ENCODE measurements at regions not wholly inside any gene's neighbourhood (a gene's known extent, or its start where the extent isn't known, plus 50 kb on each side); places are given as distances from the start of the nearest gene placed in this dataset.
"Not testable (repeated sequence)": the region's sequence is repeated elsewhere in the genome, so short reads cannot be mapped to it uniquely, and the experiment has no call there.

DNA sequence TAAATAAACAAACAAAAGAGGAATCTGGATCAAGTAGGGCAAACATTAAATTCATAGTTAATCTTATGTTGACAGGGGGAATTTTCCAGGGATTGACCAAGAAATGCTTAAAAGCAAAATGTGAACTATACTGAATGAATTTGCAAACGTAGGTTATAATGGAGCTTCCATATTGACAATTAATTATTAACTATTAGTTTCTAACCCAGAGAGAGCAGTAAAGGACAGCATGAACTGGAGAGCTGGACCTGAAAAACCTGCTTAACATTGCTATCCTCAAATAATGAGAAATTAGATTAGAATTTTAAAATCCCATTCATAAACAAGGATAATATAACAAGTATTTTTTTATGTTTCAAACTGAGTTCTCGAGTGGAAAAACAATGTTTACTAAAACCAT, 1089.6 kb downstream of the DNAJB9 start:
- H3K4me2 ChIP-seq (ENCODE audit: low read length): no peak overlapping the region

DNA sequence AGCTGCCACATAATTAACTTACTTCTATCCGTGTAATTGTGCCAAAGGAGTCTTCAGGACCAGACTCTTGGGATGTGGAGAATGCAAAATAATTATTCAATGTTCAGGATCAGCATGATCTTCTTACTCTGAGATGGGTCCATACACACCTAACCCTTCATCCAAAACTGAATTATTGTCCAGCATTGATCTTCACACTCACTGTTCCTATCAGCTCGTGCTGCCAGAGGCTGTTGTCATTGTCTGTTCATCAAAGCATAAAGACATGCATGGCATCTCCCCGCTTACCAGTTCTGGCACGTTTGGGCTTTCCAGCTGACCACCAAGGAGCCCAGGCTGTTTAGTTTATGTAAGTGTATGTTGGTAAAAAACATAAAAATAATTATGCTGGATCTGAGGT, 1090.7 kb downstream of the DNAJB9 start:
- Histone ChIP-seq H3K27ac (ENCODE audit: low read depth, low read length) (no peak overlapping the region), H3K27me3 (ENCODE audit: insufficient read depth, low read length, poor library complexity) (no peaks in the 10 kb centered on the region), H3K79me1 (ENCODE audit: low read length) (no peaks in the 10 kb centered on the region), H2BK120ac (ENCODE audit: low read depth, low read length) (no peak overlapping the region), H2BK5ac (ENCODE audit: low read length) (no peak overlapping the region), H3K9ac (ENCODE audit: low read length) (no peak overlapping the region), H3K4me2 (ENCODE audit: low read length) (no peak overlapping the region), H2BK15ac (replicated peaks; ENCODE audit: low read depth) (no peak overlapping the region), H3K36me3 (ENCODE audit: control insufficient read depth, insufficient read depth, low read length) (no peaks in the 10 kb centered on the region), H3K4me3 (ENCODE audit: low read length) (no peak overlapping the region), H4K5ac (ENCODE audit: low read length) (no peak overlapping the region), H3K56ac (ENCODE audit: low read length) (no peak overlapping the region), H2AK5ac (ENCODE audit: low read length) (no peak overlapping the region), H3K23ac (ENCODE audit: low read length) (no peak overlapping the region), H4K8ac (ENCODE audit: low read depth, low read length) (no peak overlapping the region), H3K4ac (ENCODE audit: low read depth, low read length) (no peak overlapping the region), H3K4me1 (ENCODE audit: control insufficient read depth, low read depth, low read length) (no peaks in the 10 kb centered on the region), H3K79me2 (ENCODE audit: control insufficient read depth, insufficient read depth, low read length) (no peaks in the 10 kb centered on the region), H3K18ac (ENCODE audit: low read length) (no peak overlapping the region)
- WGBS (ENCODE audit: extremely low coverage, insufficient coverage, low lambda C conversion rate): no CpG with 5 or more reads among the region's 4 CpGs
- no peak for DNase-seq

More for the DNA sequence above, 1089.6 kb downstream of the DNAJB9 start:
- no peak overlapping the region for H2BK15ac ChIP-seq (replicated peaks; ENCODE audit: low read depth)
- H3K79me1 ChIP-seq (ENCODE audit: low read length): no peaks in the 10 kb centered on the region
- H3K27me3 ChIP-seq (ENCODE audit: insufficient read depth, low read length, poor library complexity): no peaks in the 10 kb centered on the region
- no peak overlapping the region for H3K4ac ChIP-seq (ENCODE audit: low read depth, low read length)
- no peak overlapping the region for H4K5ac ChIP-seq (ENCODE audit: low read length)
- H3K23ac ChIP-seq (ENCODE audit: low read length): no peak overlapping the region
- no peaks in the 10 kb centered on the region for H3K79me2 ChIP-seq (ENCODE audit: control insufficient read depth, insufficient read depth, low read length)
- H2BK5ac ChIP-seq (ENCODE audit: low read length): no peak overlapping the region
- H3K56ac ChIP-seq (ENCODE audit: low read length): no peak overlapping the region
- H3K4me1 ChIP-seq (ENCODE audit: control insufficient read depth, low read depth, low read length): no peaks in the 10 kb centered on the region
- H2BK120ac ChIP-seq (ENCODE audit: low read depth, low read length): no peak overlapping the region
- no peak overlapping the region for H3K18ac ChIP-seq (ENCODE audit: low read length)
- no peak for DNase-seq
- H3K4me3 ChIP-seq (ENCODE audit: low read length): no peak overlapping the region
- H3K9ac ChIP-seq (ENCODE audit: low read length): no peak overlapping the region
- WGBS (ENCODE audit: extremely low coverage, insufficient coverage, low lambda C conversion rate): no CpG with 5 or more reads among the region's 2 CpGs
- no peak overlapping the region for H3K27ac ChIP-seq (ENCODE audit: low read depth, low read length)
- H3K36me3 ChIP-seq (ENCODE audit: control insufficient read depth, insufficient read depth, low read length): no peaks in the 10 kb centered on the region
- no peak overlapping the region for H4K8ac ChIP-seq (ENCODE audit: low read depth, low read length)
- no peak overlapping the region for H2AK5ac ChIP-seq (ENCODE audit: low read length)

DNA sequence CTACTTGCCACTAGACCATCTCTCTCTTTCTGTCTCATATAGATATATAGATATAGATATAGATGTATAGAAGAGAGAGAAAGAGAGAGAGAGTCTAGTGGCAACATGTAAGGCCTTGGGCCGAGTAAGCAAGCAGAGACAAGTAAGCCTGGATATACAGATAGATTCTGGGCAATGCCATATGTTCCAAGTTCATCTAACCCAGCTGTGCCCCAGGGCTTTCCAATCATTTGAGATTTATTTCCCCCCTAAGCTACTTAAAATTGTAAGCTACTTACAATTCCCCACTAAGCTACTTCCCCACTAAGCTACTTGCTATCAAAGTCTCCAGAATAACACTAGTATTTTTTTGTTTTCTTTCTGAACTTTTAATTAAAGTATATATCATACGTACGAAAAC, 1094.1 kb downstream of the DNAJB9 start:
- no peaks in the 10 kb centered on the region for H3K27me3 ChIP-seq (ENCODE audit: insufficient read depth, low read length, poor library complexity)
- DNase-seq: no peak
- H3K23ac ChIP-seq (ENCODE audit: low read length): no peak overlapping the region
- no peaks in the 10 kb centered on the region for H3K79me2 ChIP-seq (ENCODE audit: control insufficient read depth, insufficient read depth, low read length)
- no peak overlapping the region for H2BK15ac ChIP-seq (replicated peaks; ENCODE audit: low read depth)
- no peak overlapping the region for H3K56ac ChIP-seq (ENCODE audit: low read length)
- H3K79me1 ChIP-seq (ENCODE audit: low read length): no peaks in the 10 kb centered on the region
- H3K4me2 ChIP-seq (ENCODE audit: low read length): no peak overlapping the region
- H3K36me3 ChIP-seq (ENCODE audit: control insufficient read depth, insufficient read depth, low read length): no peaks in the 10 kb centered on the region
- no peak overlapping the region for H3K18ac ChIP-seq (ENCODE audit: low read length)
- no CpG with 5 or more reads among the region's 3 CpGs for WGBS (ENCODE audit: extremely low coverage, insufficient coverage, low lambda C conversion rate)
- H4K8ac ChIP-seq (ENCODE audit: low read depth, low read length): no peak overlapping the region
- no peak overlapping the region for H2BK120ac ChIP-seq (ENCODE audit: low read depth, low read length)
- H3K27ac ChIP-seq (ENCODE audit: low read depth, low read length): no peak overlapping the region
- no peak overlapping the region for H3K4me3 ChIP-seq (ENCODE audit: low read length)
- H3K9ac ChIP-seq (ENCODE audit: low read length): no peak overlapping the region
- no peak overlapping the region for H3K4ac ChIP-seq (ENCODE audit: low read depth, low read length)
- H2BK5ac ChIP-seq (ENCODE audit: low read length): no peak overlapping the region
- H3K4me1 ChIP-seq (ENCODE audit: control insufficient read depth, low read depth, low read length): peaks cover 4% of the 10 kb centered on the region
- H2AK5ac ChIP-seq (ENCODE audit: low read length): no peak overlapping the region
- no peak overlapping the region for H4K5ac ChIP-seq (ENCODE audit: low read length)

DNA sequence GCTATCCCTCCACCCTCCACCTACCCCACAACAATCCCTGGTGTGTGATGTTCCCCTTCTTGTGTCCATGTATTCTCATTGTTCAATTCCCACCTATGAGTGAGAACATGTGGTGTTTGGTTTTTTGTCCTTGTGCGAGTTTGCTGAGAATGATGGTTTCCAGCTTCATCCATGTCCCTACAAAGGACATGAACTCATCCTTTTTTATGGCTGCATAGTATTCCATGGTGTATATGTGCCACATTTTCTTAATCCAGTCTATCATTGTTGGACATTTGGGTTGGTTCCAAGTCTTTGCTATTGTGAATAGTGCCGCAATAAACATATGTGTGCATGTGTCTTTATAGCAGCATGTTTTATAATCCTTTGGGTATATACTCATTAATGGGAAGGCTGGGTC, 1117.6 kb downstream of the DNAJB9 start:
- H3K4me2 ChIP-seq (ENCODE audit: low read length); H3K36me3 ChIP-seq (ENCODE audit: control insufficient read depth, insufficient read depth, low read length); H3K4me1 ChIP-seq (ENCODE audit: control insufficient read depth, low read depth, low read length); H3K18ac ChIP-seq (ENCODE audit: low read length); H2BK5ac ChIP-seq (ENCODE audit: low read length); H4K8ac ChIP-seq (ENCODE audit: low read depth, low read length); H3K4ac ChIP-seq (ENCODE audit: low read depth, low read length); H3K27me3 ChIP-seq (ENCODE audit: insufficient read depth, low read length, poor library complexity); H2BK15ac ChIP-seq (replicated peaks; ENCODE audit: low read depth); H3K79me2 ChIP-seq (ENCODE audit: control insufficient read depth, insufficient read depth, low read length); H3K56ac ChIP-seq (ENCODE audit: low read length); H4K5ac ChIP-seq (ENCODE audit: low read length); H3K9ac ChIP-seq (ENCODE audit: low read length); H2BK120ac ChIP-seq (ENCODE audit: low read depth, low read length); H2AK5ac ChIP-seq (ENCODE audit: low read length); H3K23ac ChIP-seq (ENCODE audit: low read length); H3K79me1 ChIP-seq (ENCODE audit: low read length); H3K4me3 ChIP-seq (ENCODE audit: low read length); H3K27ac ChIP-seq (ENCODE audit: low read depth, low read length); DNase-seq: not testable (repeated sequence)
- WGBS (ENCODE audit: extremely low coverage, insufficient coverage, low lambda C conversion rate): no CpG with 5 or more reads among the region's 2 CpGs

DNA sequence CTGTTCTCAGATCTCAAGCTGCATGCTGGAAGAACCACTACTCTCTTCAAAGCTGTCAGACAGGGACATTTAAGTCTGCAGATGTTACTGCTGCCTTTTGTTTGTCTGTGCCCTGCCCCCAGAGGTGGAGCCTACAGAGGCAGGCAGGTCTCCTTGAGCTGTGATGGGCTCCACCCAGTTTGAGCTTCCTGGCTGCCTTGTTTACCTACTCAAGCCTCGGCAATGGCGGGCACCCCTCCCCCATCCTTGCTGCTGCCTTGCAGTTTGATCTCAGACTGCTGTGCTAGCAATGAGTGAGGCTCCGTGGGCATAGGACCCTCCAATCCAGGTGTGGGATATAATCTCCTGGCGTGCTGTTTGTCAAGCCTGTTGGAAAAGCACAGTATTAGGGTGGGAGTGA, 1122.9 kb downstream of the DNAJB9 start:
- H2BK120ac ChIP-seq (ENCODE audit: low read depth, low read length); H3K4ac ChIP-seq (ENCODE audit: low read depth, low read length): not testable (repeated sequence)
- no CpG with 5 or more reads among the region's 4 CpGs for WGBS (ENCODE audit: extremely low coverage, insufficient coverage, low lambda C conversion rate)

More for the DNA sequence above, 1122.9 kb downstream of the DNAJB9 start:
- H3K4me2 ChIP-seq (ENCODE audit: low read length); H3K56ac ChIP-seq (ENCODE audit: low read length); H3K79me2 ChIP-seq (ENCODE audit: control insufficient read depth, insufficient read depth, low read length); H2BK5ac ChIP-seq (ENCODE audit: low read length); H3K79me1 ChIP-seq (ENCODE audit: low read length); H2AK5ac ChIP-seq (ENCODE audit: low read length); H2BK15ac ChIP-seq (replicated peaks; ENCODE audit: low read depth); H3K27me3 ChIP-seq (ENCODE audit: insufficient read depth, low read length, poor library complexity); H4K5ac ChIP-seq (ENCODE audit: low read length); H4K8ac ChIP-seq (ENCODE audit: low read depth, low read length); H3K9ac ChIP-seq (ENCODE audit: low read length); H3K23ac ChIP-seq (ENCODE audit: low read length); H3K36me3 ChIP-seq (ENCODE audit: control insufficient read depth, insufficient read depth, low read length); H3K18ac ChIP-seq (ENCODE audit: low read length); H3K4me3 ChIP-seq (ENCODE audit: low read length); H3K27ac ChIP-seq (ENCODE audit: low read depth, low read length); DNase-seq; H3K4me1 ChIP-seq (ENCODE audit: control insufficient read depth, low read depth, low read length): not testable (repeated sequence)

Data from mesendoderm (in vitro differentiated cells).